SW480 (cell line): ENCODE measurements at regions not wholly inside any gene's neighbourhood (a gene's known extent, or its start where the extent isn't known, plus 50 kb on each side); places are given as distances from the start of the nearest gene placed in this dataset.
"Not testable (repeated sequence)": the region's sequence is repeated elsewhere in the genome, so short reads cannot be mapped to it uniquely, and the experiment has no call there.

Source experiments
- DNase-seq: peaks from one replicate; pipeline ENCODE4 v3.0.0-alpha.2; 2016; ENCODE audit warnings: low spot score

- DNase-seq, result no peak
These were observed 393.2 kb downstream of the TMEM121 start for GRCh38 chr14:105919458-105920150.

DNA sequence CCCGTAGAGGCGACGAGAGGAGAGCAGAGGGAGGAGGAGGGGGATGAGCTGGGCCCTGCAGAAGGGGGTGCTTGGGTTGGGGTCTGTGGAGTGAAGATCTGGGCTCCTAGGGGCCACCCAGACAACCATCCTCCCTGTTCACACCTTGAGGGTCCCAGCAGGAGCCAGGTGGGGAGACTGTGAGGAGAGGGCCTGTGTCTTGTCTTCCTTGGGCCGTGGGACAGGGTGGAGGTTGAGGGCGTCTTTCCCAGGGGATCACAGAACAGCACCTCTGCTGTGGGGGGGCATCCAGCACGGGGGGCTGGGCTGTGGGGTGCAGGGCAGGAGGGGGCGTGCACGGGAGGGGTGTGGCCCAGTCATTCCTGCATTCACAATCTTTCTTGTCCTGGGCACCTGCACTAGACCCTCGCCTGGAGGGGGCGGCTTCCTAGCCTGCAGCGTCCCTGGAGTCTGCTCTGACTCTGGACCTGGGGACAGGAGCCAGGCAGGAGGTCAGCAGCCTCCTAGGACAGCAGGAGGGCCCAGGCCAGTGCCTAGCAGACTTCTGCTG lies 393.8 kb downstream of the TMEM121 start:
- not testable (repeated sequence) for DNase-seq

GRCh38 chr14:105920803-105921755 lies 394.7 kb downstream of the TMEM121 start:
- DNase-seq, result not testable (repeated sequence)

GRCh38 chr14:105921781-105922180 lies 395.4 kb downstream of the TMEM121 start:
- not testable (repeated sequence) for DNase-seq

- DNase-seq, result not testable (repeated sequence)
These were observed 397.3 kb downstream of the TMEM121 start for GRCh38 chr14:105923520-105924191.

DNA sequence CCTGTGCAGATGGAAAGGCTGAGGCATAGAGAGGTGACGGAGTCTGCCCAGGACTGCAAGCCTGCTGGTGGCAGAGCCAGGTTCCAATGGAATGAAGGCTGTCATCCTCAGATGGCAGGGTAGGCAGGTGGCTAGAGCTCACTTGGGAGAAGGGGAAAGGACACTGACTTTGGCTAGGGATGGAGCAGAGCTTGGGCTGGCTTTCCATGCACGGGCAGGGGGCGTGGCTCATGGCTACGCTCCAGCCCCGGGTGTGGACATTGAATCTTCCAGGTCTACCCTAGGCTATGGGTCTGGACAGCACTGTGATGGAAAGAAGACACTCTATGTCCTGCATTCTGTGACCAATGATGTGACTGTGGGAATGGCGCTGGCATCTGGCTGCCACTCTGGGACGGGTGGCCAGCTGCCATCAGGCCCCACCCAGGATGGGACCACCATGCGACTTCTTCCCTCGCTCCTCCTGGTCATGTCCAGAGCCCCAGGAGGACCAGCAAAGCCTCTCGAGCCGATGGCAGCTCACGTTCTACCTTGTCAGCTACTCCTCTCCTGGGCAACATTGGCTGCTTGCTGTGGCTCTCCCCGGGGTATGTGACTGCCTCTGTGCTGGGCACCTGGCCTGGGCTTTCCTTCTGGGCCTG lies 398.7 kb downstream of the TMEM121 start:
- no peak for DNase-seq

- no peak for DNase-seq
These were observed 399.4 kb downstream of the TMEM121 start for GRCh38 chr14:105925615-105926372.

DNA sequence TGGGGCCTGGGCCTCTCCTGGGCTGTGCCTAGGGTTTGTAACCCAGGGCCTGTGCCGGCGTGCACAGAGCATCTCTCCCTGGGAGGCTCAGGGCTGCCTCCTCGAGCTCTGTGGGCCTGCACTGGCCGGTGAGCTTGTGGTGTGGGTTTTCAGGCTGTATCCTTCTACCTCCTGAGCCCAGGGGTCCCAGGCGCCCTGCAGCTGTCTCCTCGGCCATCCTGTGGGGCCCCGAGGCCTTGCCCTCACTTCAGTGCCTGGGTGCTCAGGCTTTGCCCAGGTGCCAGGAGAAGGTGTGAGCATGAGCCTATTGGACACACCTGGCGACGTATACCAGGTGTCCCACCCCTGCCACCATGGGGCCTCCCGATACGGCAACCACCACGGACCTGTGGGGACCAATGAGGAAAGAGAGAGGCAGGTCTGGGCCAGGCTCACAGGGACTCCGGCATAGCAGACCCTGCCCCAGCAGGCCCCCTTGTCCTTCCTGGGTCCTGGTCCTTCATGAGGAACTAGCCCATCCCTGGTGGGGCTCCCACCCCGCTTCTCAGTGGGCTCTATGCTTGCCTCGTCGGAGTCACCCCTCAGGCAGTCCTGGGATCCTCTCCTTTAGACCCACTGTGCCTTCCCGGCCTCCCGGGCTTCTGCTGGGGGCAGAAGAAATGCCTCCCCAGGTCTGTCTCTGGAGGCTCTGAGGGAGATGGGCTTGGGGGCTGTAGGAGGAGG lies 400.2 kb downstream of the TMEM121 start:
- no peak for DNase-seq

DNA sequence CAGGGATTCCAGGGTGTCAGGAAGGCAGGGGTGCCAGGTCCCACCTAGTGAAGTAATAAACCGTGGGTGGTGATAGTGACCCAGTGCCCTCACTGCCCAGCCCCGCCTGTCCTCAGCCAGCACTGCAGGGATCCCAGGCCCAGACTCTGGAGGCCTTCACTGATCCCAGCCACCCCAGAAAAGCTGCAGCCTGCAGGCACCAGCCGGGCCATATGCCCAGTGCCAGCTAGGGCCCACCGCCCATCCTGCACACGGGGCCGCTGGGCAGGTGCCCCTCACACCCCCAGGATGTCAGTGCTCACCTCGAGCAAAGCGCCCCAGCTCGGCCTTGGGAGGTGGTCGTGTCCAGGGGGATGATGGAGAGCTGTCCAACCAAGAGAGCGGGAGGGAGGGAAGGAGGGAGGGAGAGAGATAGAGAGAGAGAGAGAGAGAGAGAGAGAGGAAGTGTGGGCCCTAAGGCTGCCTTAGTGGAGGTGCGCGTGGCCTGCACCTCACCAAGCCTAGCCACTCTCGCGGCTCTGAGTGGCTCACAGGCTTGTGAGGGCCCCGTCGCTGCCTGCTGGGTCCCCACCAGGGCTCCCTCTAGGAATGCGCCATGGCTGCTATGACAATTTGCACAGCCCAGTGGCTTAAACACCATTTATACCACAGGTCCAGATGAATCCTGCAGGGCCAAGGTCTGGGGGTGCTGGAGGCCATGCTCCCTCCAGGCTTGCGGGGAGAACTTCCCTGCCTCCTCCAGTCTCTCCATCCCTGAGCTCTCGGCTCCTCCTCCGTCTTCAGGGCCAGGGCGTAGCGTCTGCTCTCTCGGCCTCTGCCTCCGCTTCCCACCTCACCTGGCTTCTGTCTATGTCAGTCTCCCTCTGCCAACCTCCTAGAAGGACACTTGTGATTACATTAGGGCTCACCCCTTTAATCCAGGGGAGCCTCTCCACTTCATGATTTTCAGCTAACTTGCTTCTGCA lies 401.0 kb downstream of the TMEM121 start:
- no peak for DNase-seq

DNA sequence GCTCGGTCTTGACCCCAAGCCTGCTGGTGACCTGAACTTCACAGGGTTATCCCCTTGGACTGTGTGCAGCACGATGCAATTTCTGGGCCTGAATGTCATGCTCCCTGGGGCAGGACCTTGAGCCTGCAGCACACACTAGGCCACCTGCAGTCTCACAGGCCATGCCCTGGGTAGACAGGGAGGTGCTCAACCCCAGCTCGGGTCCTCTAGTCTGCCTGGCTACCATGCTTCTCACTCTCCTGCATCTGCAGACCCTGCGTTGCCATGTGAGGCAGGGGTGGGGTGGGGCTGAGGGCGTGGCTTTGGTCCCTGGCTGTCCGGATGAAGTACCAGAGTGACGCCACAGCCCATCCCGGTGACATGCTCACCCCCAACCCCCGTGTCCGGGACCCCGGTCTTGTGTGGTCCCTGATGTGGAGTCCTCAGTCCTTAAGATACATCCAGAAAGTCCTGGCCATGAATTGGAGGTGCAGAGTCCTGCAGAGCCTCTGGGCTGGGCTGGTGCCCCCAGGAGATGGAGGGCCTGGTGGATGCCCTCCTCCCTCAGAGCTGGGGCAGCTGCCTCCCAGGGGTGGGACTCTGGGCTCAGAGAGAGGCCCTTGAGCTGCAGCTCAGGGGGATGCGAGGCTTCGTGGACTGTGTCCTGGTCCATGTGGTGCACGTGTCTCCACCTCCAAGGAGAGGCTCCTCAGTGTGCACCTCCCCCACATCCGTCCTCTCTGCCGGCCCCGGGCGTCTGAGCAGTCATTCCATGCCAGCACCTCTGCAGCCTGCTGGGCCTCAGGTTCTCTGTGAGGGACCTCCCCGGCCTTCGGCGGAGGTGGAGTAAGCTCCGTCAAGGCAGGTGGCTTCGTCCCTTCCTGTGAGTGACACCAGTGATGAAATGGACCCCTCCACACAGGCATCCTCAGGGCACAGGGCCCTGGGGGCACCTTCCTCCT lies 402.1 kb downstream of the TMEM121 start:
- DNase-seq, result not testable (repeated sequence)

- no peak for DNase-seq
These were observed 403.1 kb downstream of the TMEM121 start for GRCh38 chr14:105929327-105930081.

DNA sequence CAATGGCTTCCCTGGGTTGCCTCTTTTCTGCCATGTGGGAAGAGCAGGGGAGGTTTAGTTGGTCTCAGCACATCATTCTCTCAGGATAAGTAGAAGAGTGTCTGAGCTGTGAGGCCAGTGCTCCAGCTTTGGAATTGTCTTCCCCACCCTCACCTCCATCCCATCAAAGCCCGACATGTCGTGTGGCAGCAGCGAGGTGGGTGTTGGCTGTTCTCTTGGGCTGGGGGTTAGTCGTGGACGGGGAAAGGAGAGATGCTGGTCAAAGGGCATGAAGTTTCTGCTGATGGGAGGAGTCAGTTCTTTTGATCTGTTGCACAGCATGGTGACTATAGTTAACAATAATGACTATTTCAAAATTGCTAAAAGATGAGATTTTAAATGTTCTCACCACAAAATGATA lies 404.2 kb downstream of the TMEM121 start:
- no peak for DNase-seq

DNA sequence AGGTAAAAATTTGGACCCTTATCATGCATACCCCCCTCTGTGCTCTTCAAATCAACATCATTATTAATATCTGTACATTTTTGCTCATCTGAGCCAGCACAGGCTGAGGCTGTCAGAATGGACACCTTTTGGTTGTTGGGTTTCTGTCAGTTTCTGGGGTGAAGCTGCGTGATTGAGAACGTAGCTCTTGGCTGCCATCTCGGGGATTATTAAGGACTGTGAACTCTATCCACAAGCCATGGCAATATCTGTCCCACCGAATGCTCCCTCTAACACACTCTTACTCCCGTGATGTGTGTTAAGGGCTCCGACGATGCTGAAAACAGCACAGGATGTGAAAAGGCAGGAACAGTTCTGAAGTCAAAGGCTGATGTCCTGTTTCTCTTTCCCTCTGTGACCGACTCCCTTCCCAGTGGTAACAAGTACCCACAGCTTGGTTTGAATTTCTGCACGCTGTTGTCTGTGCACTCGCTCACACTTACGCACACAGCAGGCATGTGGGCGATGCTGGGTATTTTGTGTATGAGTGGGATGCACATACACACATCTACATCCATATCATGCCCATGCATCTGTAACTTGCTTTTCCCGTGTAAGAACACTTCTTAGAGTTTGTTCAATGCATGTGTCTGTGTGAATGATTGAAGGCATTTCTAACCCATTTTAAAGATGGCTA lies 405.6 kb downstream of the TMEM121 start:
- DNase-seq, result peak; percentile 25

DNA sequence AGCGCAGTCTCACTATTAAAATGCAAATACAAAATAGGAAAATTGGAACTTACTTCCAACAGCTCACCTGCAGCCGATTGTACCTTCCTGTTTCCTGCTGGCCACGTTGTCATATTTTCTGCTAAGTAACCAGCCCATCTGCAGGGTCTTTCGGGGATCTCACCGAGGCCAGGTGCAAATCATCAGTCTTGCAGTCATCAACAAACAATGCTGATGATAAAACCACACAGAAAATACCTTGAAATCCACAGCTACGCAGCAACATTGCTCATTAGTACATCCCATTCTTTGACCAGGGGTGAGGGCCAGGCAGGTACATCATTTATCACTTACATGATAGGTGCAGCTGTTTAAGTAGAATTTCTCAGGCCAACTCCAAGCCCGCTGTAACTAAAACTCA lies 406.9 kb downstream of the TMEM121 start:
- no peak for DNase-seq

GRCh38 chr14:105935384-105935783 lies 409.0 kb downstream of the TMEM121 start:
- no peak for DNase-seq

GRCh38 chr14:105937253-105938054 lies 411.1 kb downstream of the TMEM121 start:
- DNase-seq, result no peak
